GM23338 (cell line): ENCODE measurements at regions not wholly inside any gene's neighbourhood (a gene's known extent, or its start where the extent isn't known, plus 50 kb on each side); places are given as distances from the start of the nearest gene placed in this dataset.

ENCODE experiments used
- ATAC-seq: fragments of 200-7000 bp; cut with Tn5 transposase; 3 replicates; pipeline ENCODE4 v1.9.1; 2020
- DNase-seq: peaks from one replicate; pipeline ENCODE4 v3.0.0-alpha.2; 2015; ENCODE audit warnings: low spot score
- H2AFZ ChIP-seq: fragments of 200-600 bp; sonication (generic); 2 replicates; pipeline ENCODE4 v1.8.0; 2016; ENCODE audit warnings: antibody characterized with exemption, mild to moderate bottlenecking, moderate library complexity
- H3F3A ChIP-seq: fragments of 200-600 bp; sonication (generic); replicated peaks from 2 replicates; pipeline ENCODE4 v1.8.0; 2017; ENCODE audit warnings: antibody characterized with exemption, mixed run types, low read depth
- H3K27ac ChIP-seq: fragments of 200-600 bp; sonication (generic); 2 replicates; pipeline ENCODE4 v1.6.1; 2016; ENCODE audit warnings: low read depth
- H3K27me3 ChIP-seq: fragments of 200-600 bp; sonication (generic); 2 replicates; pipeline ENCODE4 v1.8.0; 2016; ENCODE audit warnings: mild to moderate bottlenecking, mixed run types, moderate library complexity; ENCODE audit not compliant: insufficient read depth
- H3K36me3 ChIP-seq: fragments of 200-600 bp; sonication (generic); 2 replicates; pipeline ENCODE4 v1.8.0; 2016; ENCODE audit warnings: mild to moderate bottlenecking; ENCODE audit not compliant: insufficient read depth
- H3K4me1 ChIP-seq: fragments of 200-600 bp; sonication (generic); 2 replicates; pipeline ENCODE4 v1.8.0; 2016; ENCODE audit warnings: mild to moderate bottlenecking, moderate library complexity; ENCODE audit not compliant: insufficient read depth
- H3K4me2 ChIP-seq: fragments of 200-600 bp; sonication (generic); 2 replicates; pipeline ENCODE4 v1.7.1; 2017; ENCODE audit warnings: mixed run types
- H3K4me3 ChIP-seq: fragments of 200-600 bp; sonication (generic); 2 replicates; pipeline ENCODE4 v1.6.1; 2016; ENCODE audit warnings: mixed run types
- H3K79me2 ChIP-seq: fragments of 200-600 bp; sonication (generic); replicated peaks from 2 replicates; pipeline ENCODE4 v1.8.0; 2017; ENCODE audit warnings: mild to moderate bottlenecking; ENCODE audit not compliant: insufficient read depth
- H3K9me2 ChIP-seq: fragments of 200-600 bp; sonication (generic); 2 replicates; pipeline ENCODE4 v1.8.0; 2017; ENCODE audit not compliant: insufficient read depth
- H4K20me1 ChIP-seq: fragments of 200-600 bp; sonication (generic); replicated peaks from 2 replicates; pipeline ENCODE4 v1.8.0; 2017; ENCODE audit warnings: mild to moderate bottlenecking; ENCODE audit not compliant: insufficient read depth
- H3K27ac Mint-ChIP-seq: 2 replicates; pipeline ENCODE4 v1.8.0; 2020; ENCODE audit warnings: inconsistent platforms, mild to moderate bottlenecking, moderate library complexity, mixed read lengths
- H3K27me3 Mint-ChIP-seq: 3 replicates; pipeline ENCODE4 v1.8.0; 2022; ENCODE audit warnings: low read depth, mild to moderate bottlenecking, moderate library complexity, mixed read lengths, inconsistent platforms; ENCODE audit not compliant: insufficient read depth, poor library complexity
- H3K36me3 Mint-ChIP-seq: 3 replicates; pipeline ENCODE4 v1.8.0; 2021; ENCODE audit warnings: low read depth, mild to moderate bottlenecking, inconsistent platforms, moderate library complexity, mixed read lengths
- H3K4me1 Mint-ChIP-seq: 3 replicates; pipeline ENCODE4 v1.8.0; 2020; ENCODE audit warnings: mild to moderate bottlenecking, inconsistent platforms, mixed read lengths
- H3K4me3 Mint-ChIP-seq: 3 replicates; pipeline ENCODE4 v1.8.0; 2021; ENCODE audit warnings: moderate library complexity, mild to moderate bottlenecking, inconsistent platforms, mixed read lengths
- H3K9me3 Mint-ChIP-seq: 3 replicates; pipeline ENCODE4 v1.8.0; 2020; ENCODE audit warnings: moderate library complexity, mild to moderate bottlenecking, inconsistent platforms, mixed read lengths
- CREB1 ChIP-seq: fragments of 250-450 bp; sonication (Bioruptor Pico); IDR thresholded peaks from 2 replicates; pipeline ENCODE4 v1.5.0; 2020; ENCODE audit warnings: low read depth, mild to moderate bottlenecking, moderate library complexity
- CTCF ChIP-seq, 2 experiments: fragments of 200-600 bp in 1 of 2; sonication (generic) in 1 of 2; conservative IDR thresholded peaks; 2 replicates each; pipeline versions ENCODE4 v1.5.1 to v1.6.1; 2016 to 2017; ENCODE audit warnings: antibody characterized with exemption in 2 of 2, low read depth in 2 of 2, mild to moderate bottlenecking in 2 of 2, moderate library complexity in 1 of 2
- ETS1 ChIP-seq: IDR thresholded peaks from 2 replicates; pipeline ENCODE4 v1.6.1; 2016; ENCODE audit warnings: antibody characterized with exemption
- EZH2 ChIP-seq: fragments of 200-600 bp; sonication (generic); IDR thresholded peaks from one replicate; pipeline ENCODE4 v1.8.0; 2017; ENCODE audit warnings: antibody characterized with exemption, mild to moderate bottlenecking, low read depth; ENCODE audit not compliant: unreplicated experiment
- EZH2phosphoT487 ChIP-seq: fragments of 200-600 bp; sonication (generic); IDR thresholded peaks from one replicate; pipeline ENCODE4 v1.8.1; 2018; ENCODE audit warnings: antibody characterized with exemption; ENCODE audit not compliant: unreplicated experiment
- JUNB ChIP-seq: IDR thresholded peaks from one replicate; pipeline ENCODE4 v1.6.1; 2016; ENCODE audit warnings: antibody characterized with exemption; ENCODE audit not compliant: unreplicated experiment
- NANOG ChIP-seq: IDR thresholded peaks from 2 replicates; pipeline ENCODE4 v1.6.1; 2016; ENCODE audit warnings: antibody characterized with exemption, borderline replicate concordance
- STAT1 ChIP-seq: IDR thresholded peaks from one replicate; pipeline ENCODE4 v1.6.1; 2016; ENCODE audit warnings: antibody characterized with exemption; ENCODE audit not compliant: unreplicated experiment
- ZNF114 ChIP-seq: fragments of 250-450 bp; sonication (Bioruptor Pico); IDR thresholded peaks from 2 replicates; pipeline ENCODE4 v1.5.0; 2020; ENCODE audit warnings: mild to moderate bottlenecking, moderate library complexity
- ZNF331 ChIP-seq: fragments of 250-450 bp; sonication (Bioruptor Pico); IDR thresholded peaks from 2 replicates; pipeline ENCODE4 v1.5.0; 2020; ENCODE audit warnings: low read depth, mild to moderate bottlenecking, moderate library complexity
- ZNF462 ChIP-seq: fragments of 250-450 bp; sonication (Bioruptor Pico); IDR thresholded peaks from 2 replicates; pipeline ENCODE4 v1.5.0; 2020; ENCODE audit warnings: mild to moderate bottlenecking, moderate library complexity

GRCh38 chr9:115687356-115687755, 466.2 kb upstream of the PAPPA start:
- Histone ChIP-seq H3K9me2 (no peaks in the 10 kb centered on the region), H3F3A (no peaks in the 10 kb centered on the region), H3K27me3 (no peaks in the 10 kb centered on the region), H4K20me1 (no peaks in the 10 kb centered on the region), H2AFZ (no peak overlapping the region), H3K79me2 (no peaks in the 10 kb centered on the region), H3K27ac (no peak overlapping the region), H3K36me3 (no peaks in the 10 kb centered on the region), H3K4me3 (no peak overlapping the region), H3K4me2 (no peak overlapping the region), H3K4me1 (no peaks in the 10 kb centered on the region)
- ATAC-seq (no peak), DNase-seq (no peak)
- TF ChIP-seq EZH2: no peak
- no peak for TF ChIP-seq EZH2phosphoT487
- no peak for TF ChIP-seq NANOG
- Mint-ChIP-seq H3K27ac (no peak overlapping the region), H3K9me3 (peaks cover 2% of the 10 kb centered on the region; the same call in 1 of the 3 replicates), H3K4me1 (no peaks in the 10 kb centered on the region), H3K36me3 (no peaks in the 10 kb centered on the region), H3K4me3 (no peak overlapping the region), H3K27me3 (peaks cover 2% of the 10 kb centered on the region)

GRCh38 chr9:115689331-115689730, 464.3 kb upstream of the PAPPA start:
- TF ChIP-seq ETS1 (no peak), CREB1 (CRISPR knock-in tag) (no peak), EZH2 (no peak), JUNB (no peak), CTCF (conservative IDR thresholded peaks at IDR 0.05; ENCODE audit: low read depth in 2 of 2) (no peak), ZNF331 (no peak), ZNF462 (CRISPR knock-in tag) (no peak), EZH2phosphoT487 (no peak), ZNF114 (no peak), STAT1 (no peak), NANOG (no peak)
- Histone ChIP-seq H3K4me3 (no peak overlapping the region), H4K20me1 (no peaks in the 10 kb centered on the region), H3K4me1 (no peaks in the 10 kb centered on the region), H3F3A (no peaks in the 10 kb centered on the region), H3K4me2 (no peak overlapping the region), H3K27ac (no peak overlapping the region), H3K36me3 (no peaks in the 10 kb centered on the region), H3K79me2 (no peaks in the 10 kb centered on the region), H2AFZ (no peak overlapping the region), H3K9me2 (no peaks in the 10 kb centered on the region), H3K27me3 (no peaks in the 10 kb centered on the region)
- H3K27ac Mint-ChIP-seq: no peak overlapping the region
- no peak overlapping the region for H3K4me3 Mint-ChIP-seq
- peaks cover 2% of the 10 kb centered on the region for H3K27me3 Mint-ChIP-seq
- no peak for DNase-seq
- no peaks in the 10 kb centered on the region for H3K36me3 Mint-ChIP-seq
- no peaks in the 10 kb centered on the region for H3K9me3 Mint-ChIP-seq
- no peak for ATAC-seq
- H3K4me1 Mint-ChIP-seq: no peaks in the 10 kb centered on the region
